Endothelial cell of umbilical vein (primary cell): ENCODE measurements at regions not wholly inside any gene's neighbourhood (a gene's known extent, or its start where the extent isn't known, plus 50 kb on each side); places are given as distances from the start of the nearest gene placed in this dataset.

ENCODE experiments used
- BruUV-seq: library from RNA; stranded (reverse); fragments of 400-500 nt; replicated peaks from 2 replicates; lab custom pipeline; 2021; lab: Mats Ljungman, UMichigan
- CTCF ChIA-PET: fragments of 300-600, 350-600 bp; sonication (Branson Sonifier 250); formaldehyde crosslinking; loops from one replicate; lab custom pipeline; 2021; ENCODE audit warnings: antibody characterized with exemption, inconsistent platforms; lab: Charles Lee
- POLR2A ChIA-PET: fragments of 300-600, 350-600 bp; sonication (Branson Sonifier 250); formaldehyde crosslinking; loops from one replicate; lab custom pipeline; 2021; ENCODE audit warnings: antibody characterized with exemption, inconsistent platforms; lab: Charles Lee
- DNase-seq: peaks from one replicate; pipeline ENCODE4 v3.0.0-alpha.2; 2011; ENCODE audit warnings: low read depth, low spot score
- FAIRE-seq: peaks from 2 replicates; lab custom pipeline; 2011; peaks lifted over from hg19 to GRCh38; lab: Jason Lieb, UNC
- H2AFZ ChIP-seq: 2 replicates; pipeline ENCODE4 v1.6.0; 2012; ENCODE audit warnings: low read depth, low read length, control low read depth, inconsistent platforms
- H3K27ac ChIP-seq: 2 replicates; pipeline ENCODE4 v1.5.1; 2011; ENCODE audit warnings: low read depth, mild to moderate bottlenecking, control low read depth, low read length, moderate library complexity; ENCODE audit not compliant: insufficient read depth
- H3K27me3 ChIP-seq, 2 experiments: 2 replicates each; pipeline versions ENCODE4 v1.6.0 to v1.6.1; 2011; ENCODE audit warnings: low read length in 2 of 2, mixed read lengths in 1 of 2; ENCODE audit not compliant: control insufficient read depth in 2 of 2, insufficient read depth in 2 of 2
- H3K36me3 ChIP-seq, 2 experiments: 2 replicates in 1 of 2; 3 replicates in 1 of 2; pipeline ENCODE4 v1.5.1; 2011; ENCODE audit warnings: low read length in 2 of 2, mild to moderate bottlenecking in 1 of 2, moderate library complexity in 1 of 2; ENCODE audit not compliant: control insufficient read depth in 2 of 2, insufficient read depth in 2 of 2; ENCODE audit errors: extremely low read depth in 1 of 2
- H3K4me1 ChIP-seq: 3 replicates; pipeline ENCODE4 v1.5.1; 2011; ENCODE audit warnings: mild to moderate bottlenecking, low read length; ENCODE audit not compliant: control insufficient read depth, insufficient read depth; ENCODE audit errors: extremely low read depth
- H3K4me2 ChIP-seq: 2 replicates; pipeline ENCODE4 v1.6.1; 2011; ENCODE audit warnings: low read length, control low read depth, mixed read lengths; ENCODE audit not compliant: insufficient read depth
- H3K4me3 ChIP-seq, 3 experiments: fragments of 200-600 bp in 1 of 3; sonication (generic), shearing (Covaris generic) in 1 of 3; replicated peaks in 1 of 3; 2 replicates each; pipeline ENCODE4 v1.5.1; 2011 to 2016; ENCODE audit warnings: control low read depth in 3 of 3, low read length in 3 of 3, mild to moderate bottlenecking in 2 of 3, inconsistent platforms in 1 of 3, low read depth in 1 of 3, moderate library complexity in 1 of 3; ENCODE audit not compliant: insufficient read depth in 1 of 3
- H3K79me2 ChIP-seq: 2 replicates; pipeline ENCODE4 v1.6.0; 2012; ENCODE audit warnings: low read length, inconsistent platforms; ENCODE audit not compliant: control insufficient read depth, insufficient read depth
- H3K9ac ChIP-seq: replicated peaks from 2 replicates; pipeline ENCODE3; 2011; ENCODE audit warnings: low read length, control low read depth; ENCODE audit not compliant: insufficient read depth; ENCODE audit errors: extremely low read depth
- H3K9me1 ChIP-seq: replicated peaks from 3 replicates; pipeline ENCODE4 v1.6.0; 2011; ENCODE audit warnings: mild to moderate bottlenecking, low read length; ENCODE audit not compliant: control insufficient read depth, insufficient read depth; ENCODE audit errors: extremely low read depth
- H3K9me3 ChIP-seq: replicated peaks from 2 replicates; pipeline ENCODE4 v1.5.1; 2012; ENCODE audit warnings: low read length, inconsistent platforms; ENCODE audit not compliant: control insufficient read depth, insufficient read depth
- H4K20me1 ChIP-seq: replicated peaks from 2 replicates; pipeline ENCODE3; 2011; ENCODE audit warnings: mild to moderate bottlenecking, low read length; ENCODE audit not compliant: control insufficient read depth, insufficient read depth; ENCODE audit errors: extremely low read depth
- EZH2 ChIP-seq: IDR thresholded peaks from 2 replicates; pipeline ENCODE4 v1.6.1; 2012; ENCODE audit warnings: borderline replicate concordance, low read depth, mild to moderate bottlenecking, moderate library complexity, low read length, inconsistent platforms; ENCODE audit not compliant: severe bottlenecking
- FOS ChIP-seq: IDR thresholded peaks from 2 replicates; pipeline ENCODE4 v1.6.1; 2011; ENCODE audit warnings: mild to moderate bottlenecking, low read length, moderate library complexity, borderline replicate concordance; ENCODE audit not compliant: insufficient read depth
- GATA2 ChIP-seq: IDR thresholded peaks from 2 replicates; pipeline ENCODE4 v1.7.0; 2011; ENCODE audit warnings: low read depth, mild to moderate bottlenecking, moderate library complexity, mixed read lengths, low read length; ENCODE audit not compliant: insufficient read length, insufficient read depth
- JUN ChIP-seq: IDR thresholded peaks from 2 replicates; pipeline ENCODE4 v1.6.1; 2011; ENCODE audit warnings: borderline replicate concordance, low read depth; ENCODE audit not compliant: insufficient read length, insufficient read depth
- MYC ChIP-seq: IDR thresholded peaks from one replicate; pipeline ENCODE4 v1.6.1; 2011; ENCODE audit warnings: mild to moderate bottlenecking, low read depth, low read length
- POLR2A ChIP-seq: IDR thresholded peaks from 2 replicates; pipeline ENCODE4 v1.6.1; 2012; ENCODE audit warnings: low read depth, mild to moderate bottlenecking, control low read depth, low read length
- POLR2AphosphoS5 ChIP-seq: IDR thresholded peaks from 2 replicates; pipeline ENCODE4 v1.6.1; 2012; ENCODE audit warnings: low read depth, mild to moderate bottlenecking, control low read depth, low read length, moderate library complexity; ENCODE audit not compliant: insufficient read depth
- dilution Hi-C: fragments of 300-500 bp; cut with MboI; formaldehyde crosslinking; loops from one replicate; pipeline ENCODE4 v1.15.0; 2019; ENCODE audit warnings: low sequenced_read_pairs; ENCODE audit not compliant: extremely low pct_ligation_motif_present
- intact Hi-C: fragments of 100-400 bp; cut with micrococcal nuclease; formaldehyde crosslinking; loops from one replicate; pipeline ENCODE4 v1.10.0; 2022
- TF ChIP-seq, protein P1 (sequence below), 2 donors: IDR thresholded peaks; 1 replicate in 1 of 2; 2 replicates in 1 of 2; pipeline ENCODE4 v1.5.1; 2011; ENCODE audit warnings: low read length in 2 of 2, mild to moderate bottlenecking in 2 of 2, moderate library complexity in 2 of 2, control low read depth in 1 of 2, inconsistent platforms in 1 of 2, low read depth in 1 of 2; ENCODE audit not compliant: insufficient read depth in 1 of 2; ENCODE audit errors: extremely low read depth in 1 of 2
- TF ChIP-seq, protein P2 (sequence below): IDR thresholded peaks from 2 replicates; pipeline ENCODE4 v1.6.1; 2011; ENCODE audit not compliant: insufficient read depth, insufficient read length

DNA sequence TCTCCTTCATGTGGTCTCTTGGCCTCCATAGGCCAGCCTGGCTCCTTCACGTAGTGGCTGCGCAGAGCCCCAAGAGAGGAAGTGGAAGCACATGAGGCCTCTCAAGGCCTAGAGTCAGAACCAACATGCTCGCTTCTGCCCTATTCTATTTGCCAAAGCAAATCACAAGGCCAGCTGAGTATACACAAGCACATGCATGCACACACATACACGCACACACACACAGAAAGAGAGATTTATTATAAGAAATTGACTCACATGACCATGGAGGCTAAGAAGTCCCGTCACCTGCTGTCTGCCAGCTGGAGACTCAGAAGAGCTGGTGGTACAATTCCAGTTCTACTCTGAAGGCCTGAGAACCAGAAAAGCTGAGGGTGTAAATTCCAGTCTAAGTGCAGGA lies 64.3 kb upstream of the NRP1 start:
- DNase-seq (no peak), FAIRE-seq (no peak)
- no peaks in the 10 kb centered on the region for H3K36me3 ChIP-seq
- no peak for TF ChIP-seq JUN
- no peak for TF ChIP-seq GATA2
- no peak for TF ChIP-seq MYC
- TF ChIP-seq POLR2AphosphoS5: no peak
- TF ChIP-seq, protein P1, sequence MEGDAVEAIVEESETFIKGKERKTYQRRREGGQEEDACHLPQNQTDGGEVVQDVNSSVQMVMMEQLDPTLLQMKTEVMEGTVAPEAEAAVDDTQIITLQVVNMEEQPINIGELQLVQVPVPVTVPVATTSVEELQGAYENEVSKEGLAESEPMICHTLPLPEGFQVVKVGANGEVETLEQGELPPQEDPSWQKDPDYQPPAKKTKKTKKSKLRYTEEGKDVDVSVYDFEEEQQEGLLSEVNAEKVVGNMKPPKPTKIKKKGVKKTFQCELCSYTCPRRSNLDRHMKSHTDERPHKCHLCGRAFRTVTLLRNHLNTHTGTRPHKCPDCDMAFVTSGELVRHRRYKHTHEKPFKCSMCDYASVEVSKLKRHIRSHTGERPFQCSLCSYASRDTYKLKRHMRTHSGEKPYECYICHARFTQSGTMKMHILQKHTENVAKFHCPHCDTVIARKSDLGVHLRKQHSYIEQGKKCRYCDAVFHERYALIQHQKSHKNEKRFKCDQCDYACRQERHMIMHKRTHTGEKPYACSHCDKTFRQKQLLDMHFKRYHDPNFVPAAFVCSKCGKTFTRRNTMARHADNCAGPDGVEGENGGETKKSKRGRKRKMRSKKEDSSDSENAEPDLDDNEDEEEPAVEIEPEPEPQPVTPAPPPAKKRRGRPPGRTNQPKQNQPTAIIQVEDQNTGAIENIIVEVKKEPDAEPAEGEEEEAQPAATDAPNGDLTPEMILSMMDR (IDR thresholded peaks at IDR 0.05; ENCODE audit: extremely low read depth in 1 of 2, insufficient read depth in 1 of 2, low read depth in 1 of 2, low read length in 2 of 2): no peak
- no peak for TF ChIP-seq FOS
- no peak for TF ChIP-seq EZH2
- TF ChIP-seq, protein P2, sequence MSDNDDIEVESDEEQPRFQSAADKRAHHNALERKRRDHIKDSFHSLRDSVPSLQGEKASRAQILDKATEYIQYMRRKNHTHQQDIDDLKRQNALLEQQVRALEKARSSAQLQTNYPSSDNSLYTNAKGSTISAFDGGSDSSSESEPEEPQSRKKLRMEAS: no peak
- no peak for TF ChIP-seq POLR2A
- no peak overlapping the region for H3K4me2 ChIP-seq
- intact Hi-C loops (no loop called here), dilution Hi-C loops (no loop called here)
- H2AFZ ChIP-seq: no peak overlapping the region
- CTCF ChIA-PET: interaction anchor here (0.9 kb wide), 1 partner anchor 10 kb away, joined by 4 read pairs; no protein-coding TSS in a partner anchor
- H3K9me1 ChIP-seq: no peaks in the 10 kb centered on the region
- no peaks in the 10 kb centered on the region for H3K9me3 ChIP-seq
- H3K4me3 ChIP-seq: no peak overlapping the region
- H3K27ac ChIP-seq: no peak overlapping the region
- no peak overlapping the region for H3K9ac ChIP-seq
- H4K20me1 ChIP-seq: no peaks in the 10 kb centered on the region
- BruUV-seq: no TSS peak
- H3K79me2 ChIP-seq: no peaks in the 10 kb centered on the region
- H3K27me3 ChIP-seq: peaks cover 2 to 9% of the 10 kb centered on the region in 2 experiments
- no peaks in the 10 kb centered on the region for H3K4me1 ChIP-seq
- POLR2A ChIA-PET: no interaction called here
